WTC11 (cell line): ENCODE measurements at regions not wholly inside any gene's neighbourhood (a gene's known extent, or its start where the extent isn't known, plus 50 kb on each side); places are given as distances from the start of the nearest gene placed in this dataset.

Experiments used
- ATF1 ChIP-seq: sonication (generic); formaldehyde crosslinking; IDR thresholded peaks from 2 replicates; pipeline ENCODE4 v1.8.1; 2023; ENCODE audit warnings: mild to moderate bottlenecking, moderate library complexity, missing genetic modification reagents
- CREB1 ChIP-seq: sonication (generic); formaldehyde crosslinking; IDR thresholded peaks from 2 replicates; pipeline ENCODE4 v1.8.0; 2023; ENCODE audit warnings: mild to moderate bottlenecking, missing genetic modification reagents
- ESRRA ChIP-seq: sonication (generic); formaldehyde crosslinking; IDR thresholded peaks from 2 replicates; pipeline ENCODE4 v1.8.1; 2022; ENCODE audit warnings: mild to moderate bottlenecking, missing genetic modification reagents, borderline replicate concordance
- ETV6 ChIP-seq: sonication (generic); formaldehyde crosslinking; IDR thresholded peaks from 2 replicates; pipeline ENCODE4 v1.8.1; 2022; ENCODE audit warnings: mild to moderate bottlenecking, missing genetic modification reagents
- FOXK1 ChIP-seq: sonication (generic); formaldehyde crosslinking; IDR thresholded peaks from 2 replicates; pipeline ENCODE4 v1.8.0; 2022; ENCODE audit warnings: mild to moderate bottlenecking, moderate library complexity, missing genetic modification reagents
- MXD4 ChIP-seq: fragments of 250-450 bp; sonication (Bioruptor Pico); IDR thresholded peaks from 2 replicates; pipeline ENCODE4 v1.8.0; 2021; ENCODE audit warnings: mild to moderate bottlenecking, moderate library complexity, borderline replicate concordance
- SP1 ChIP-seq: sonication (generic); formaldehyde crosslinking; conservative IDR thresholded peaks from 2 replicates; pipeline ENCODE4 v1.8.1; 2022; ENCODE audit warnings: missing genetic modification reagents
- ZNF121 ChIP-seq: sonication (generic); formaldehyde crosslinking; IDR thresholded peaks from 2 replicates; pipeline ENCODE4 v1.8.0; 2023; ENCODE audit warnings: missing genetic modification reagents
- ZNF317 ChIP-seq: sonication (generic); formaldehyde crosslinking; IDR thresholded peaks from 2 replicates; pipeline ENCODE4 v1.8.1; 2023; ENCODE audit warnings: low read depth, mild to moderate bottlenecking, moderate library complexity, missing genetic modification reagents, borderline replicate concordance
- ZNF416 ChIP-seq: fragments of 250-450 bp; sonication (Bioruptor Pico); IDR thresholded peaks from 2 replicates; pipeline ENCODE4 v1.9.0; 2021; ENCODE audit warnings: mild to moderate bottlenecking, inconsistent platforms
- TF ChIP-seq, protein P1 (sequence below): fragments of 200-600 bp; IDR thresholded peaks from 2 replicates; pipeline ENCODE4 v1.8.0; 2022; ENCODE audit warnings: antibody characterized with exemption
- TF ChIP-seq, protein P2 (sequence below): sonication (generic); formaldehyde crosslinking; IDR thresholded peaks from 2 replicates; pipeline ENCODE4 v1.8.1; 2023; ENCODE audit warnings: mild to moderate bottlenecking, missing genetic modification reagents, borderline replicate concordance
- TF ChIP-seq, protein P3 (sequence below): sonication (generic); formaldehyde crosslinking; IDR thresholded peaks from 2 replicates; pipeline ENCODE4 v1.8.1; 2023; ENCODE audit warnings: mild to moderate bottlenecking, missing genetic modification reagents, moderate library complexity

DNA sequence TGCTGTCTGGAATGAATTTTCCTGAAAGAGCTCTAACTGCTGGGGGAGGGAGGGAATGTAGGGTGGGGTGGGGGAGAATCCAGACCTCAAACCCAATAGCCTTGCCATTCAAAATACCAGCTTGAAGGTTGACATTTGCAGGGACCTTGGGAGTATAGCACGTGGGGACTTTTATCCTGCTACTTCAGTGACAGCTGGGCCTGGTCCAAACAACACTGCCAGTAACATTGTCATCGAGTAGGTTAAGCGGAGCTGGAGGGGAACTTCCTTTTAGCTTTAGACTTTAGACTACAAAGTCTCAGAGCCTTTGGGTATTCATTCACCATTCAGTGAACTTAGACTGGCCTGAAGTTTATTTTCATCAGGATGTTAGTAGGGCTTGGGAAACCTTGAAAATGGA lies 248.7 kb downstream of the MEIS1 start:
- TF ChIP-seq, protein P1, sequence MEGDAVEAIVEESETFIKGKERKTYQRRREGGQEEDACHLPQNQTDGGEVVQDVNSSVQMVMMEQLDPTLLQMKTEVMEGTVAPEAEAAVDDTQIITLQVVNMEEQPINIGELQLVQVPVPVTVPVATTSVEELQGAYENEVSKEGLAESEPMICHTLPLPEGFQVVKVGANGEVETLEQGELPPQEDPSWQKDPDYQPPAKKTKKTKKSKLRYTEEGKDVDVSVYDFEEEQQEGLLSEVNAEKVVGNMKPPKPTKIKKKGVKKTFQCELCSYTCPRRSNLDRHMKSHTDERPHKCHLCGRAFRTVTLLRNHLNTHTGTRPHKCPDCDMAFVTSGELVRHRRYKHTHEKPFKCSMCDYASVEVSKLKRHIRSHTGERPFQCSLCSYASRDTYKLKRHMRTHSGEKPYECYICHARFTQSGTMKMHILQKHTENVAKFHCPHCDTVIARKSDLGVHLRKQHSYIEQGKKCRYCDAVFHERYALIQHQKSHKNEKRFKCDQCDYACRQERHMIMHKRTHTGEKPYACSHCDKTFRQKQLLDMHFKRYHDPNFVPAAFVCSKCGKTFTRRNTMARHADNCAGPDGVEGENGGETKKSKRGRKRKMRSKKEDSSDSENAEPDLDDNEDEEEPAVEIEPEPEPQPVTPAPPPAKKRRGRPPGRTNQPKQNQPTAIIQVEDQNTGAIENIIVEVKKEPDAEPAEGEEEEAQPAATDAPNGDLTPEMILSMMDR, result no peak
- TF ChIP-seq ETV6 (no peak), ESRRA (no peak), SP1 (CRISPR knock-in tag) (no peak), CREB1 (CRISPR knock-in tag) (no peak), ZNF317 (CRISPR knock-in tag) (no peak), ZNF121 (CRISPR knock-in tag) (no peak), FOXK1 (CRISPR knock-in tag) (no peak), ZNF416 (CRISPR knock-in tag) (no peak), ATF1 (CRISPR knock-in tag) (no peak), MXD4 (CRISPR knock-in tag) (no peak)
- TF ChIP-seq, protein P2, sequence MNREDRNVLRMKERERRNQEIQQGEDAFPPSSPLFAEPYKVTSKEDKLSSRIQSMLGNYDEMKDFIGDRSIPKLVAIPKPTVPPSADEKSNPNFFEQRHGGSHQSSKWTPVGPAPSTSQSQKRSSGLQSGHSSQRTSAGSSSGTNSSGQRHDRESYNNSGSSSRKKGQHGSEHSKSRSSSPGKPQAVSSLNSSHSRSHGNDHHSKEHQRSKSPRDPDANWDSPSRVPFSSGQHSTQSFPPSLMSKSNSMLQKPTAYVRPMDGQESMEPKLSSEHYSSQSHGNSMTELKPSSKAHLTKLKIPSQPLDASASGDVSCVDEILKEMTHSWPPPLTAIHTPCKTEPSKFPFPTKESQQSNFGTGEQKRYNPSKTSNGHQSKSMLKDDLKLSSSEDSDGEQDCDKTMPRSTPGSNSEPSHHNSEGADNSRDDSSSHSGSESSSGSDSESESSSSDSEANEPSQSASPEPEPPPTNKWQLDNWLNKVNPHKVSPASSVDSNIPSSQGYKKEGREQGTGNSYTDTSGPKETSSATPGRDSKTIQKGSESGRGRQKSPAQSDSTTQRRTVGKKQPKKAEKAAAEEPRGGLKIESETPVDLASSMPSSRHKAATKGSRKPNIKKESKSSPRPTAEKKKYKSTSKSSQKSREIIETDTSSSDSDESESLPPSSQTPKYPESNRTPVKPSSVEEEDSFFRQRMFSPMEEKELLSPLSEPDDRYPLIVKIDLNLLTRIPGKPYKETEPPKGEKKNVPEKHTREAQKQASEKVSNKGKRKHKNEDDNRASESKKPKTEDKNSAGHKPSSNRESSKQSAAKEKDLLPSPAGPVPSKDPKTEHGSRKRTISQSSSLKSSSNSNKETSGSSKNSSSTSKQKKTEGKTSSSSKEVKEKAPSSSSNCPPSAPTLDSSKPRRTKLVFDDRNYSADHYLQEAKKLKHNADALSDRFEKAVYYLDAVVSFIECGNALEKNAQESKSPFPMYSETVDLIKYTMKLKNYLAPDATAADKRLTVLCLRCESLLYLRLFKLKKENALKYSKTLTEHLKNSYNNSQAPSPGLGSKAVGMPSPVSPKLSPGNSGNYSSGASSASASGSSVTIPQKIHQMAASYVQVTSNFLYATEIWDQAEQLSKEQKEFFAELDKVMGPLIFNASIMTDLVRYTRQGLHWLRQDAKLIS, result no peak
- TF ChIP-seq, protein P3, sequence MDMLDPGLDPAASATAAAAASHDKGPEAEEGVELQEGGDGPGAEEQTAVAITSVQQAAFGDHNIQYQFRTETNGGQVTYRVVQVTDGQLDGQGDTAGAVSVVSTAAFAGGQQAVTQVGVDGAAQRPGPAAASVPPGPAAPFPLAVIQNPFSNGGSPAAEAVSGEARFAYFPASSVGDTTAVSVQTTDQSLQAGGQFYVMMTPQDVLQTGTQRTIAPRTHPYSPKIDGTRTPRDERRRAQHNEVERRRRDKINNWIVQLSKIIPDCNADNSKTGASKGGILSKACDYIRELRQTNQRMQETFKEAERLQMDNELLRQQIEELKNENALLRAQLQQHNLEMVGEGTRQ (CRISPR knock-in tag), result no peak
